ENCODE measurements at regions not wholly inside any gene's neighbourhood (a gene's known extent, or its start where the extent isn't known, plus 50 kb on each side); places are given as distances from the start of the nearest gene placed in this dataset.
A peak's percentile ranks its signal among the peaks of the same experiment; 100 is the strongest.

DNA sequence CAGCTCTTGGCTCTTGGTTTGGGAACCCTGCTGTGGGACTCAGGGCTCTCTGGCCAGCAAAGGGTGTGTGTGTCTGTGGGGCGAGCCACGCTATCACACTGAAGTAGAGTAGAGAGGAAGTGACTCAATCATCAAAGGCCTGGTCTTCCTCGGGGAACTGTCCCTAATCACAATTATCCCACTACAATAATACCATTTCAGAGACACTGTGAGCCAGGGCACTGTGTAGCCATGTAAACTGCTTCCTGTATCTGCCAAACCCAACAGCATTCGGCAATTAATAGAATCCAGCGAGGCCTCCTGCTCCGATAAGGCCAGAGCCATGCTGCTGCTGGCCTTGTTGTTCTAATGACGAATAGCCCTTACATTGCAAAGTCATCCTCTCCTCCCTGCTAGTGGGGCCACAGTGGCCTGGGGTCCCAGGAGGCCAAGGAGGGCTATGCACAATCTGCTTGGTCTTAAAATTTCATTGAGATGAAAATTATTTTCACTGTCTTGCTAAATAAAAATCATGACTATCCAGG lies 49.8 kb upstream of the LMO2 start (continued):
- TF ChIP-seq, protein P1, sequence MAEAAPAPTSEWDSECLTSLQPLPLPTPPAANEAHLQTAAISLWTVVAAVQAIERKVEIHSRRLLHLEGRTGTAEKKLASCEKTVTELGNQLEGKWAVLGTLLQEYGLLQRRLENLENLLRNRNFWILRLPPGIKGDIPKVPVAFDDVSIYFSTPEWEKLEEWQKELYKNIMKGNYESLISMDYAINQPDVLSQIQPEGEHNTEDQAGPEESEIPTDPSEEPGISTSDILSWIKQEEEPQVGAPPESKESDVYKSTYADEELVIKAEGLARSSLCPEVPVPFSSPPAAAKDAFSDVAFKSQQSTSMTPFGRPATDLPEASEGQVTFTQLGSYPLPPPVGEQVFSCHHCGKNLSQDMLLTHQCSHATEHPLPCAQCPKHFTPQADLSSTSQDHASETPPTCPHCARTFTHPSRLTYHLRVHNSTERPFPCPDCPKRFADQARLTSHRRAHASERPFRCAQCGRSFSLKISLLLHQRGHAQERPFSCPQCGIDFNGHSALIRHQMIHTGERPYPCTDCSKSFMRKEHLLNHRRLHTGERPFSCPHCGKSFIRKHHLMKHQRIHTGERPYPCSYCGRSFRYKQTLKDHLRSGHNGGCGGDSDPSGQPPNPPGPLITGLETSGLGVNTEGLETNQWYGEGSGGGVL (CRISPR knock-in tag; IDR thresholded peaks at IDR 0.05) = no peak
- no peak for TF ChIP-seq SMAD1 (IDR thresholded peaks at IDR 0.05; ENCODE audit: low read depth, low read length, partially characterized antibody)
- TF ChIP-seq HDAC8 (tag; IDR thresholded peaks at IDR 0.05) = 0 out of 2 replicates have a peak, but pooled peaks have one; percentile 58
- TF ChIP-seq, protein P2, sequence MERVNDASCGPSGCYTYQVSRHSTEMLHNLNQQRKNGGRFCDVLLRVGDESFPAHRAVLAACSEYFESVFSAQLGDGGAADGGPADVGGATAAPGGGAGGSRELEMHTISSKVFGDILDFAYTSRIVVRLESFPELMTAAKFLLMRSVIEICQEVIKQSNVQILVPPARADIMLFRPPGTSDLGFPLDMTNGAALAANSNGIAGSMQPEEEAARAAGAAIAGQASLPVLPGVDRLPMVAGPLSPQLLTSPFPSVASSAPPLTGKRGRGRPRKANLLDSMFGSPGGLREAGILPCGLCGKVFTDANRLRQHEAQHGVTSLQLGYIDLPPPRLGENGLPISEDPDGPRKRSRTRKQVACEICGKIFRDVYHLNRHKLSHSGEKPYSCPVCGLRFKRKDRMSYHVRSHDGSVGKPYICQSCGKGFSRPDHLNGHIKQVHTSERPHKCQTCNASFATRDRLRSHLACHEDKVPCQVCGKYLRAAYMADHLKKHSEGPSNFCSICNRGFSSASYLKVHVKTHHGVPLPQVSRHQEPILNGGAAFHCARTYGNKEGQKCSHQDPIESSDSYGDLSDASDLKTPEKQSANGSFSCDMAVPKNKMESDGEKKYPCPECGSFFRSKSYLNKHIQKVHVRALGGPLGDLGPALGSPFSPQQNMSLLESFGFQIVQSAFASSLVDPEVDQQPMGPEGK (CRISPR knock-in tag; IDR thresholded peaks at IDR 0.05; ENCODE audit: borderline replicate concordance) = no peak
- TF ChIP-seq, protein P3, sequence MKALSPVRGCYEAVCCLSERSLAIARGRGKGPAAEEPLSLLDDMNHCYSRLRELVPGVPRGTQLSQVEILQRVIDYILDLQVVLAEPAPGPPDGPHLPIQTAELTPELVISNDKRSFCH (CRISPR knock-in tag; IDR thresholded peaks at IDR 0.05) = no peak
- TF ChIP-seq, protein P3 (tag; IDR thresholded peaks at IDR 0.05) = peak; percentile 94
- TF ChIP-seq EWSR1 (IDR thresholded peaks at IDR 0.05; ENCODE audit: borderline replicate concordance, low read depth, partially characterized antibody) = no peak
- TF ChIP-seq, protein P4, sequence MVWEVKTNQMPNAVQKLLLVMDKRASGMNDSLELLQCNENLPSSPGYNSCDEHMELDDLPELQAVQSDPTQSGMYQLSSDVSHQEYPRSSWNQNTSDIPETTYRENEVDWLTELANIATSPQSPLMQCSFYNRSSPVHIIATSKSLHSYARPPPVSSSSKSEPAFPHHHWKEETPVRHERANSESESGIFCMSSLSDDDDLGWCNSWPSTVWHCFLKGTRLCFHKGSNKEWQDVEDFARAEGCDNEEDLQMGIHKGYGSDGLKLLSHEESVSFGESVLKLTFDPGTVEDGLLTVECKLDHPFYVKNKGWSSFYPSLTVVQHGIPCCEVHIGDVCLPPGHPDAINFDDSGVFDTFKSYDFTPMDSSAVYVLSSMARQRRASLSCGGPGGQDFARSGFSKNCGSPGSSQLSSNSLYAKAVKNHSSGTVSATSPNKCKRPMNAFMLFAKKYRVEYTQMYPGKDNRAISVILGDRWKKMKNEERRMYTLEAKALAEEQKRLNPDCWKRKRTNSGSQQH (CRISPR knock-in tag; IDR thresholded peaks at IDR 0.05) = no peak
- TF ChIP-seq IFI16 (CRISPR knock-in tag; IDR thresholded peaks at IDR 0.05) = no peak
- TF ChIP-seq, protein P5, sequence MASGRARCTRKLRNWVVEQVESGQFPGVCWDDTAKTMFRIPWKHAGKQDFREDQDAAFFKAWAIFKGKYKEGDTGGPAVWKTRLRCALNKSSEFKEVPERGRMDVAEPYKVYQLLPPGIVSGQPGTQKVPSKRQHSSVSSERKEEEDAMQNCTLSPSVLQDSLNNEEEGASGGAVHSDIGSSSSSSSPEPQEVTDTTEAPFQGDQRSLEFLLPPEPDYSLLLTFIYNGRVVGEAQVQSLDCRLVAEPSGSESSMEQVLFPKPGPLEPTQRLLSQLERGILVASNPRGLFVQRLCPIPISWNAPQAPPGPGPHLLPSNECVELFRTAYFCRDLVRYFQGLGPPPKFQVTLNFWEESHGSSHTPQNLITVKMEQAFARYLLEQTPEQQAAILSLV (tag; IDR thresholded peaks at IDR 0.05) = peak; percentile 31
- TF ChIP-seq EP400 (IDR thresholded peaks at IDR 0.05) = peak; percentile 84
- peak; percentile 52; the same call in 1 of the 2 replicates for TF ChIP-seq MTA1 (IDR thresholded peaks at IDR 0.05; ENCODE audit: borderline replicate concordance)
- TF ChIP-seq, protein P6, sequence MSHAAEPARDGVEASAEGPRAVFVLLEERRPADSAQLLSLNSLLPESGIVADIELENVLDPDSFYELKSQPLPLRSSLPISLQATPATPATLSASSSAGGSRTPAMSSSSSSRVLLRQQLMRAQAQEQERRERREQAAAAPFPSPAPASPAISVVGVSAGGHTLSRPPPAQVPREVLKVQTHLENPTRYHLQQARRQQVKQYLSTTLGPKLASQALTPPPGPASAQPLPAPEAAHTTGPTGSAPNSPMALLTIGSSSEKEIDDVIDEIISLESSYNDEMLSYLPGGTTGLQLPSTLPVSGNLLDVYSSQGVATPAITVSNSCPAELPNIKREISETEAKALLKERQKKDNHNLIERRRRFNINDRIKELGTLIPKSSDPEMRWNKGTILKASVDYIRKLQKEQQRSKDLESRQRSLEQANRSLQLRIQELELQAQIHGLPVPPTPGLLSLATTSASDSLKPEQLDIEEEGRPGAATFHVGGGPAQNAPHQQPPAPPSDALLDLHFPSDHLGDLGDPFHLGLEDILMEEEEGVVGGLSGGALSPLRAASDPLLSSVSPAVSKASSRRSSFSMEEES (CRISPR knock-in tag; IDR thresholded peaks at IDR 0.05) = no peak

Measured in K562 (cell line).